ENCODE measurements at regions not wholly inside any gene's neighbourhood (a gene's known extent, or its start where the extent isn't known, plus 50 kb on each side); places are given as distances from the start of the nearest gene placed in this dataset.

DNA sequence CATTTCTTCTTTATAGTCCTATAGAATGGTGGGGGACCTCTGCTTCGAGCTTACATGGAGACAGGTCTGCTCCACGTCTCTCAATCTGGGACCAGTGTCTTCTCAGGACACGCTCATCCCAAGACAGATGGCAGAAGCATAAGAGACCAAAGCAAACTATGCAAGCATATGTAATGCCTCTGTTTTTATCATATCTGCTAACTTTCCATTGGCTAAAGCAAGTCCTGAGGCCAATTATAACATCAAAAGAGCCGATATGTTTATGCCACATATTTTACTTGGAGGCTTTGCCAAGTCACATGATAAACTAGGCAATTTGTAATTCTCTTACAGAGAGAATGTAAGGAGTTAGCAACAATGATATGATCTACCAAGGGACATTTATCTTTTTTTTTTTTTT is 102.6 kb upstream of the NRBF2 start:
- TF ChIP-seq, protein P1, sequence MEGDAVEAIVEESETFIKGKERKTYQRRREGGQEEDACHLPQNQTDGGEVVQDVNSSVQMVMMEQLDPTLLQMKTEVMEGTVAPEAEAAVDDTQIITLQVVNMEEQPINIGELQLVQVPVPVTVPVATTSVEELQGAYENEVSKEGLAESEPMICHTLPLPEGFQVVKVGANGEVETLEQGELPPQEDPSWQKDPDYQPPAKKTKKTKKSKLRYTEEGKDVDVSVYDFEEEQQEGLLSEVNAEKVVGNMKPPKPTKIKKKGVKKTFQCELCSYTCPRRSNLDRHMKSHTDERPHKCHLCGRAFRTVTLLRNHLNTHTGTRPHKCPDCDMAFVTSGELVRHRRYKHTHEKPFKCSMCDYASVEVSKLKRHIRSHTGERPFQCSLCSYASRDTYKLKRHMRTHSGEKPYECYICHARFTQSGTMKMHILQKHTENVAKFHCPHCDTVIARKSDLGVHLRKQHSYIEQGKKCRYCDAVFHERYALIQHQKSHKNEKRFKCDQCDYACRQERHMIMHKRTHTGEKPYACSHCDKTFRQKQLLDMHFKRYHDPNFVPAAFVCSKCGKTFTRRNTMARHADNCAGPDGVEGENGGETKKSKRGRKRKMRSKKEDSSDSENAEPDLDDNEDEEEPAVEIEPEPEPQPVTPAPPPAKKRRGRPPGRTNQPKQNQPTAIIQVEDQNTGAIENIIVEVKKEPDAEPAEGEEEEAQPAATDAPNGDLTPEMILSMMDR (IDR thresholded peaks at IDR 0.05; ENCODE audit: low read length) = no peak
- TF ChIP-seq EZH2 (optimal IDR thresholded peaks at IDR 0.05; ENCODE audit: low read depth, low read length) (no peak), EZH2phosphoT487 (IDR thresholded peaks at IDR 0.05; ENCODE audit: low read length) (no peak)
- Histone ChIP-seq H3K9ac (ENCODE audit: low read length) (no peak overlapping the region), H3K27me3 (replicated peaks; ENCODE audit: insufficient read depth, low read length) (no peaks in the 10 kb centered on the region), H3K79me2 (ENCODE audit: low read length) (no peaks in the 10 kb centered on the region), H2AFZ (ENCODE audit: low read length) (no peak overlapping the region), H3F3A (ENCODE audit: insufficient read depth, low read length) (no peaks in the 10 kb centered on the region), H3K27ac (ENCODE audit: low read length) (no peak overlapping the region), H3K4me1 (ENCODE audit: low read length) (no peaks in the 10 kb centered on the region), H3K4me3 (ENCODE audit: low read length) (no peak overlapping the region), H3K9me3 (replicated peaks; ENCODE audit: insufficient read depth, low read length) (no peaks in the 10 kb centered on the region), H3K9me2 (replicated peaks; ENCODE audit: insufficient read depth, low read length) (no peaks in the 10 kb centered on the region), H3K4me2 (ENCODE audit: low read depth, low read length) (no peak overlapping the region), H4K20me1 (ENCODE audit: insufficient read depth, low read length) (no peaks in the 10 kb centered on the region), H3K36me3 (replicated peaks; ENCODE audit: insufficient read depth, low read length) (no peaks in the 10 kb centered on the region)
- no peak for DNase-seq

DNA sequence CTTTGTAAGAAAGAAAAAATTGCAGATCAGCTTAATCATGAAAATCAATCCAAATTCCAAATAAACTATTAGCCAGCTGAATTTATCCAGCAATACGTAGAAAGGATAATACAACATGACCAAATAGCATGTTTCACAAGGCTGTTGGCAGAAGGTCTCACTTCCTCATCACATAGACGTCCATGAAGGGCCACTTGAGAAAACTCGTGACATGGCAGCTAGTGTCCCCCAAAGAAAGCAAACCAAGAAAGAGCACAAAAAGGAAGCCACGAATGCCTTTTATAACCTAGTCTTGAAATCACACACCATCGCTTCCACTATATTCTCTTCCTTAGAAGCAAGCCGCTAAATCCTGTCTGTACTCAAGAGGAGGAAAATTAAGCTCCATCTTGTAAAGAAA is 105.6 kb upstream of the NRBF2 start:
- Histone ChIP-seq H3K79me2 (ENCODE audit: low read length) (no peaks in the 10 kb centered on the region), H3K27ac (ENCODE audit: low read length) (no peak overlapping the region), H3K9ac (ENCODE audit: low read length) (no peak overlapping the region), H3K9me2 (replicated peaks; ENCODE audit: insufficient read depth, low read length) (no peaks in the 10 kb centered on the region), H3K4me3 (ENCODE audit: low read length) (no peak overlapping the region), H3K27me3 (replicated peaks; ENCODE audit: insufficient read depth, low read length) (no peaks in the 10 kb centered on the region), H3K36me3 (replicated peaks; ENCODE audit: insufficient read depth, low read length) (no peaks in the 10 kb centered on the region), H3K4me1 (ENCODE audit: low read length) (no peaks in the 10 kb centered on the region), H3K9me3 (replicated peaks; ENCODE audit: insufficient read depth, low read length) (no peaks in the 10 kb centered on the region), H2AFZ (ENCODE audit: low read length) (no peak overlapping the region), H3K4me2 (ENCODE audit: low read depth, low read length) (no peak overlapping the region), H3F3A (ENCODE audit: insufficient read depth, low read length) (no peaks in the 10 kb centered on the region), H4K20me1 (ENCODE audit: insufficient read depth, low read length) (no peaks in the 10 kb centered on the region)
- no peak for TF ChIP-seq EZH2phosphoT487 (IDR thresholded peaks at IDR 0.05; ENCODE audit: low read length)
- no peak for TF ChIP-seq EZH2 (optimal IDR thresholded peaks at IDR 0.05; ENCODE audit: low read depth, low read length)
- TF ChIP-seq, protein P1 (IDR thresholded peaks at IDR 0.05; ENCODE audit: low read length) = no peak
- no peak for DNase-seq

DNA sequence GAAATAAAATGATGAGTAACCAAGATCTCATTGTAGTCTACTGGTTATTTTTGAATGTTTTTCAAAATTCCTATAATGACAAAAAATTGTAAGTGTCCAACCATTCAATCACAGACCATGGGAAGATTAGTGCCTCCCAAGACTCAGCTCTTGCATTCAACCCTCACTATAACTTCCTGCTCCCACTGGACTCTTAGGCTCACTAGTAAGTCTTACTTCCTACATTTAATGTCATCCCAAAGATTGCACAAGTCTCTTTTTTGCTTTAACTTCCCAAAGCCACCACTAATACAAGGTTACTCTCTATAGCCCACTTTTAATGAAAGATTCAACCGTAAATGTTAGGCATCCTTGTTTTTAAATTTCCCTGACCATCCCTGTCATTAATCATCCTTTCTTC is 111.9 kb upstream of the NRBF2 start:
- Histone ChIP-seq H3K9me3 (replicated peaks; ENCODE audit: insufficient read depth, low read length) (no peaks in the 10 kb centered on the region), H3K4me2 (ENCODE audit: low read depth, low read length) (no peak overlapping the region), H3K27me3 (replicated peaks; ENCODE audit: insufficient read depth, low read length) (no peaks in the 10 kb centered on the region), H4K20me1 (ENCODE audit: insufficient read depth, low read length) (no peaks in the 10 kb centered on the region), H3K36me3 (replicated peaks; ENCODE audit: insufficient read depth, low read length) (no peaks in the 10 kb centered on the region), H3K79me2 (ENCODE audit: low read length) (no peaks in the 10 kb centered on the region), H3K9ac (ENCODE audit: low read length) (no peak overlapping the region), H2AFZ (ENCODE audit: low read length) (no peak overlapping the region), H3K4me3 (ENCODE audit: low read length) (no peak overlapping the region), H3K27ac (ENCODE audit: low read length) (no peak overlapping the region), H3K9me2 (replicated peaks; ENCODE audit: insufficient read depth, low read length) (no peaks in the 10 kb centered on the region), H3K4me1 (ENCODE audit: low read length) (no peaks in the 10 kb centered on the region), H3F3A (ENCODE audit: insufficient read depth, low read length) (no peaks in the 10 kb centered on the region)
- TF ChIP-seq, protein P1 (IDR thresholded peaks at IDR 0.05; ENCODE audit: low read length) = no peak
- TF ChIP-seq EZH2phosphoT487 (IDR thresholded peaks at IDR 0.05; ENCODE audit: low read length) (no peak), EZH2 (optimal IDR thresholded peaks at IDR 0.05; ENCODE audit: low read depth, low read length) (no peak)
- no peak for DNase-seq
